ENCODE measurements at regions not wholly inside any gene's neighbourhood (a gene's known extent, or its start where the extent isn't known, plus 50 kb on each side); places are given as distances from the start of the nearest gene placed in this dataset.

DNA sequence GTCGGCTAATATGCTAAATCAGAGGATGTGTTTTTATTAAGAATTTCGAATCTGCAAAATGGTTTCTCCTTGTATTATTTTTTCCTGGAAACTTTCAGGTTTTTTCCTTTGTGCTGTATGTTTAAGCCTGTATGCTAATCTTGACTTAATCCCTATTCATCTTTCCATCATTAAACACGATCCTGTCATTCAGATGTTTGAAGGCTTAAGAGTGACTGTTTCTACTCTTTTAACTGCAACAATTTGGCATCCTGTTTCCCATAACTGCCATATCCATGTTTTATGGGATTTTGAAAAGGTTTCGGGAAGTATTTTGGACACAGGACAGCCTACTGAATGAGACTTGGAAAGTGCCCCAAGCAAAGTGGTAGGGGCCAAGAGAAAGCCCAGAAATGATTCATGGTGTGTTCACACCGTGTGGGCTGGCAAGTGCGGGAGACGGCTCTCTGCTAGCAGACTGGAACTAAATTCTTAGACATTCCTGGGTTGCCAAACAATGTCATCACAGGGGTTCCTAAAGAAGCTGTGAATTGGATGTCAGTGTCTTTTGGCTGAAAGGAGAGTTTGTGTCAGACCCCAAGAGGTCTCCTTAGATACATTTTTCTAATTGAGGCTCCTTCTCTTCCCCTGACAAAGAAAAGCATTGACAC, 125.4 kb upstream of the ADAMTS16 start:
- DNase-seq (ENCODE audit: low spot score) = no peak

DNA sequence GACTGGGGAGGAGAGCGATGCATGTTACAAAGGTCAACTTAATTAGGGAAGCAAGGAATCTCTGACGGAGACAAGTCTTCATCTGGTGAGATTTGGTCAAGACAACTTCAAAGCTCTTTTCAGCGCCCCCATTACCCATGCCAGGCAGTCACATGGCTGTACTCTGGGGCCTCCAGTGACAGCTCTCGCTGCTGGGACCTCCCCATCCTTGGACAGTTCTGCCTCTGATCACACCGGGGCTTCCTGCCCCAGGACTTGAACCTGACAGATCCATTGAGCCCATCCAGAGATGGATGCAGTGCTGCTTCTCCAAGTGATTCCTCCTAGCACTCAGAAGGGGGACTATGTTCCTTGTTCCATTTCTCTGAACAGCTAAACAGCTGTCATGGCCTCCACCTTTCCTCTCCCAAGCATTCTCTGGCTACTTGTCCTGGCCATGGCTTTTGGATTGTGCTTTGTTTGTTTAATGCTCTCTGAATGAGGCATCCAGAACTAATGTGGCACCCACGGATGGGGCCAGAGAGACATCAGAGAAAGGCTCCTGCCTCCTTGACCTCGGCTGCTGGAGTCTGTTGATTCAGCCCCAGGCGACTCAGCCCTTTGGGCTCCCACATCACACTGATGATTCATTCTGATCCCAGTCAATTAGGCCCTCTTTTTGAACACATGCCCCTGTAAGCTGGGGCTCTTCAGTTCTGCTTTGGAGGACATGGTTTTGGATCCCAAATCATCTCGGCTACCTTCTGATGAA, 122.1 kb upstream of the ADAMTS16 start:
- no peak for DNase-seq (ENCODE audit: low spot score)

- no peak for DNase-seq (ENCODE audit: low spot score)
Observed at GRCh38 chr5:5018578-5018970, 121.6 kb upstream of the ADAMTS16 start.

GRCh38 chr5:5021436-5021835, 118.7 kb upstream of the ADAMTS16 start:
- DNase-seq (ENCODE audit: low spot score) = no peak

GRCh38 chr5:5025098-5025773, 114.9 kb upstream of the ADAMTS16 start:
- DNase-seq (ENCODE audit: low spot score) = no peak

DNA sequence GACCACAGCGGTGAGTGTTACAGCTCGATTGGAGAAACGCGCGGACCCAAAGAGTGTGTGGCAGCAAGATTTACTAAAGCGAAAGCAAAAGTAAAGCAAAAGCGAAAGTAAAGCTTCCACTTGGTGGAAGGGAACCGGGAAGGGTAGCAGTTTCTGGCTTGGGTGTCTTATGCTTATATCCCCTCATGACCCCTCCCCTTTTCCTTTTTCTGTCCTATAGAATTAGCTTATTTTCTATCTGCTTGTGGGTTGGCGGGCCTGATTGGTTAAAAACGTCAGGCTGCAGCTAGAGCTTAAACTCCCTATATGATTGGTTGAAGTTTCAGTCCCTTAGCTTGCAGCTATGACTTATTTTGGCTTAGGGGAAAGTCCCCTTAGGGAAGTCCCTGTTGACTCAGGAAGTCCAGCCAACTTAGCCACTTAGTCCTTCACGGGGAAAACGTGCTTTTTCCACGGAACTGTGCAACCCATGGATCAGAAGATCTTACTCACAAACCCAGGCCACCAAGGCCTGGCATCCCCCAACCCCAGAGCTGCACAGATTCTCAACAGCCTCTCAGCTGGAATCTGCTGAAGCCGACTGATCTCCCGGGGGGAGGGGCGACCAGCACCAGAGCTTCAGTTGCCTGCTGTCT, 114.2 kb upstream of the ADAMTS16 start:
- DNase-seq (ENCODE audit: low spot score) = no peak

DNA sequence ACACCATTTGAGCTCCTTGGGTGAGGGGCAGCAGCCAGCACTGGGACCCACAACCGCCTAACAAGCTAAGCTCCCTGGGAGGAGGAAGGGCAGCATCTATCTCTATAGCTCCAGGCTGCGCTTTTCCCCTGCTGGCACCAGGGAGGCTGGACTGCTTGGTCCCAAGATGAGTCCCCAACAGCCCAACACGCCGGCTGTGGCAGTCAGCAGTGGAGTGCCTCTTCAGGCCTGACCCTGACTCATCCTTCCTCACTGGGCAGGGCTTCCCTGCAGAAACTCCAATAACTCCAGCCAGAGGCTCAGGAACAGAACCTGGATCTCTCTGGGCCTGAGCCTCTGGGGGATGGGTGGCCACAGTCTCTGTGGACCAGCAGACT, 113.7 kb upstream of the ADAMTS16 start:
- DNase-seq (ENCODE audit: low spot score) = no peak

- DNase-seq (ENCODE audit: low spot score) = no peak
Observed at GRCh38 chr5:5031665-5032064, 108.5 kb upstream of the ADAMTS16 start.

DNA sequence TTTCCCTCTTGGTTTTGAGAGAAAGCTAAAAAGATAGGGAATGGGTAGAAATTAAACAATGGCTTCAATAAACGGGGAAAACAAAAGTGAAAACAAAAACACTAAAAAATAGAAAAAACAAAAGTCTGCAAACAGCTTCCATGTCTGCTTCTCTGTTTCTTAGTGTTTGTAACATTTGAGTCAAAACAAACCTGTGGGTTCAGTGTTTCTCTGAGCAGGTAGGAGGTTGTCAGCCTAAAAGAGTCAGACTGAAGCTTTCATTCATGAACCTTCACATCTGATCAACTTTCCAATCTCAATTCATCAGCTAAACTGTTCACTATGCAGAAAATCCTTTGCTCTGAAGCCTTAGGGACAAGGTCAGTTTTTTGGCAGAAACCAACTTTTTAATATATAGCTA, 102.5 kb upstream of the ADAMTS16 start:
- DNase-seq (ENCODE audit: low spot score) = no peak

DNA sequence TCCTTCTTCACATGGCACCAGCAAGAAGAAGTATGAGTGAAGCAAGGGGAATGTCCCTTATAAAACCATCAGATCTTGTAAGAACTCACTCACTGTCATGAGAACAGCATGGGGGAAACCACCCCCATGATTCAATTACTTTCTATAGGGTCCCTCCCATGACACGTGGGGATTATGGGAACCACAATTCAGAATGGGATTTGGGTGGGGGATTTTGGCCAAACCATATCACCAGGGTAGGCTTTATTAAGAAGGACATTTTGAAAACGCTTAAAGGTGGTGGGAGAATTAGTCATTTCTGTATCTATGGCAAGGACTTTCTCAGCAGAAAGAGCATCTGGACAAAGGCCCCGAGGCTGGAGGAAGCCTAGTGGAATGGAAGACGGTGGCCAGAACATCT, 100.2 kb upstream of the ADAMTS16 start:
- no peak for DNase-seq (ENCODE audit: low spot score)

- DNase-seq (ENCODE audit: low spot score) = no peak
Observed at GRCh38 chr5:5040712-5041111, 99.4 kb upstream of the ADAMTS16 start.

GRCh38 chr5:5042806-5043205, 97.3 kb upstream of the ADAMTS16 start:
- DNase-seq (ENCODE audit: low spot score) = no peak

GRCh38 chr5:5043346-5043745, 96.8 kb upstream of the ADAMTS16 start:
- no peak for DNase-seq (ENCODE audit: low spot score)

GRCh38 chr5:5044247-5044840, 95.8 kb upstream of the ADAMTS16 start:
- DNase-seq (ENCODE audit: low spot score) = no peak

- DNase-seq (ENCODE audit: low spot score) = no peak
Observed at GRCh38 chr5:5046680-5047502, 93.2 kb upstream of the ADAMTS16 start.

- no peak for DNase-seq (ENCODE audit: low spot score)
Observed at GRCh38 chr5:5050801-5051200, 89.3 kb upstream of the ADAMTS16 start.

- no peak for DNase-seq (ENCODE audit: low spot score)
Observed at GRCh38 chr5:5055712-5056111, 84.4 kb upstream of the ADAMTS16 start.

- no peak for DNase-seq (ENCODE audit: low spot score)
Observed at GRCh38 chr5:5061836-5062235, 78.3 kb upstream of the ADAMTS16 start.

- DNase-seq (ENCODE audit: low spot score) = no peak
Observed at GRCh38 chr5:5062525-5063302, 77.4 kb upstream of the ADAMTS16 start.

DNA sequence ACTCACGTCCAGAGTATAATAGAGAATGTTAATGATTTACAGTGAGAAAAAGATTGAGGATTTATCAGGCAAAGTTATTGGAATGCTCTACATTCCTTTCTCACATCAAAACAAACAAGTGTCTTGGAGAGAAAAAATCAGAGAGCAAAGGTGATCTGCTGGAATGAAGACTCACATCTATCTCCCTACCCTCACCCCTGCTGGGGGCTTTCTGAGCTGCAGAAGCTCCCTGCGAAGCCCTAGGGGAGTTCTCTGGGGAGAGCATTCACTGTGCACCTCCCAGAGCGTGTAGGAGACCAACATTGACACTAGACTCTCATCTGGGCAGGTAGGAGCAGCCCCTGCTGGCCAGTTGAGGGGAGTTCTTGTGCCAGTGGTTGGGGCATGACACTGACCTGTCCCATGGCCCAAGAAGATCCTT, 76.6 kb upstream of the ADAMTS16 start:
- no peak for DNase-seq (ENCODE audit: low spot score)

DNA sequence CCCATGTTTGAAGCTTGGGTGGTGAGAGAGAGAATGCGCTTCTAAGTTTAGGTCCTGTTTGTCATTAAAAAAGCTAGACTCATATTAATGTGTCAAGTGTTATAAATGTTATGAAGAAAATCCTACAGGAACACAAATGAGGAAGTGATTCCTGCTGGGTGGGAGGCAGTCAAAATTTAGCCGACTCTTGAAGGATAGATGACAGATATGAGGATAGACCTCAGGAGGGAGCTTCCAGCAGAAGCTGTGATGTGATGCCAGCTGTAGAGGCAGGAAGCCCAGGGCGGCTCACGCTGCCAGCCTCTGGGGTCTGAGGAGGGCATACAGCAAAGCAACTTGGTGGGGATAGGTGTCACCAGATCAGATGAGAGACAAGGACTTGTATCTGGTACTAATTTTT, 74.7 kb upstream of the ADAMTS16 start:
- no peak for DNase-seq (ENCODE audit: low spot score)

Measured in globus pallidus (tissue), 1 donor.